RWPE2 (cell line): ENCODE measurements at regions not wholly inside any gene's neighbourhood (a gene's known extent, or its start where the extent isn't known, plus 50 kb on each side); places are given as distances from the start of the nearest gene placed in this dataset.

Experiments
- ATAC-seq: fragments of 200-7000 bp; cut with Tn5 transposase; 3 replicates; pipeline ENCODE4 v1.9.1; 2021; ENCODE audit warnings: low read depth
- DNase-seq: peaks from one replicate; pipeline ENCODE4 v3.0.0-alpha.2; 2020; ENCODE audit warnings: low spot score
- H3K27ac ChIP-seq: fragments of 450-650 bp; 2 replicates; pipeline ENCODE4 v1.5.1; 2017; ENCODE audit warnings: mild to moderate bottlenecking; ENCODE audit not compliant: poor library complexity, severe bottlenecking
- H3K27me3 ChIP-seq: fragments of 250-450 bp; sonication (Bioruptor Pico); 2 replicates; pipeline ENCODE4 v1.5.1; 2021; ENCODE audit warnings: mild to moderate bottlenecking, moderate library complexity; ENCODE audit not compliant: insufficient read depth, poor library complexity, severe bottlenecking
- H3K36me3 ChIP-seq: fragments of 250-450 bp; sonication (Bioruptor Pico); 2 replicates; pipeline ENCODE4 v1.5.1; 2020; ENCODE audit warnings: low read depth, mild to moderate bottlenecking, moderate library complexity
- H3K4me1 ChIP-seq: fragments of 250-450 bp; sonication (Bioruptor Pico); 2 replicates; pipeline ENCODE4 v1.5.1; 2021; ENCODE audit warnings: mild to moderate bottlenecking, moderate library complexity; ENCODE audit not compliant: insufficient read depth, poor library complexity, severe bottlenecking
- H3K4me3 ChIP-seq: fragments of 250-450 bp; sonication (Bioruptor Pico); 2 replicates; pipeline ENCODE4 v1.5.1; 2021; ENCODE audit warnings: mild to moderate bottlenecking, moderate library complexity; ENCODE audit not compliant: severe bottlenecking
- H3K9me3 ChIP-seq: fragments of 250-450 bp; sonication (Bioruptor Pico); 2 replicates; pipeline ENCODE4 v1.5.1; 2021; ENCODE audit warnings: mild to moderate bottlenecking, moderate library complexity; ENCODE audit not compliant: severe bottlenecking
- CTCF ChIP-seq: fragments of 450-650 bp; IDR thresholded peaks from one replicate; pipeline ENCODE4 v1.5.1; 2017; ENCODE audit warnings: mild to moderate bottlenecking, moderate library complexity; ENCODE audit not compliant: poor library complexity, severe bottlenecking

- Histone ChIP-seq H3K27ac (no peak overlapping the region), H3K36me3 (no peaks in the 10 kb centered on the region), H3K4me3 (no peak overlapping the region), H3K9me3 (no peaks in the 10 kb centered on the region), H3K27me3 (no peaks in the 10 kb centered on the region), H3K4me1 (no peaks in the 10 kb centered on the region)
- DNase-seq (no peak), ATAC-seq (0 out of 3 replicates have a peak, but pooled peaks have one; percentile 27)
- TF ChIP-seq CTCF: no peak
Observed at GRCh38 chr6:145086197-145086596, 649.1 kb downstream of the EPM2A start.

- DNase-seq (no peak), ATAC-seq (peak; percentile 42; the same call in 1 of the 3 replicates)
- Histone ChIP-seq H3K27ac (no peak overlapping the region), H3K36me3 (no peaks in the 10 kb centered on the region), H3K27me3 (no peaks in the 10 kb centered on the region), H3K9me3 (no peaks in the 10 kb centered on the region), H3K4me3 (no peak overlapping the region), H3K4me1 (no peaks in the 10 kb centered on the region)
- no peak for TF ChIP-seq CTCF
Observed at GRCh38 chr6:145087034-145087433, 648.3 kb downstream of the EPM2A start.

GRCh38 chr6:145090801-145091585 is 644.3 kb downstream of the EPM2A start:
- Histone ChIP-seq H3K27me3 (no peaks in the 10 kb centered on the region), H3K9me3 (no peaks in the 10 kb centered on the region), H3K36me3 (no peaks in the 10 kb centered on the region), H3K4me1 (no peaks in the 10 kb centered on the region), H3K4me3 (no peak overlapping the region), H3K27ac (no peak overlapping the region)
- ATAC-seq (no peak), DNase-seq (no peak)
- no peak for TF ChIP-seq CTCF

- ATAC-seq (no peak), DNase-seq (no peak)
- no peaks in the 10 kb centered on the region for H3K36me3 ChIP-seq
- H3K27ac ChIP-seq: no peak overlapping the region
- H3K4me3 ChIP-seq: no peak overlapping the region
- TF ChIP-seq CTCF: no peak
- H3K9me3 ChIP-seq: no peaks in the 10 kb centered on the region
- no peaks in the 10 kb centered on the region for H3K4me1 ChIP-seq
- H3K27me3 ChIP-seq: no peaks in the 10 kb centered on the region
Observed at GRCh38 chr6:145091586-145092142, 643.7 kb downstream of the EPM2A start.

GRCh38 chr6:145092554-145092953 is 642.8 kb downstream of the EPM2A start:
- ATAC-seq: no peak
- no peak for DNase-seq

More at GRCh38 chr6:145092554-145092953, 642.8 kb downstream of the EPM2A start:
- Histone ChIP-seq H3K36me3 (no peaks in the 10 kb centered on the region), H3K9me3 (no peaks in the 10 kb centered on the region), H3K27ac (no peak overlapping the region), H3K27me3 (no peaks in the 10 kb centered on the region), H3K4me3 (no peak overlapping the region), H3K4me1 (no peaks in the 10 kb centered on the region)
- TF ChIP-seq CTCF: no peak
